ENCODE measurements at regions not wholly inside any gene's neighbourhood (a gene's known extent, or its start where the extent isn't known, plus 50 kb on each side); places are given as distances from the start of the nearest gene placed in this dataset.

GRCh38 chr20:50367739-50368375 lies 142.3 kb upstream of the PTPN1 start:
- Histone ChIP-seq H3K9me3 (ENCODE audit: insufficient read depth, low read length) (no peaks in the 10 kb centered on the region), H3K4me2 (ENCODE audit: low read length) (no peak overlapping the region), H2AFZ (ENCODE audit: low read depth, low read length) (no peak overlapping the region), H3K27me3 (ENCODE audit: low read depth, low read length) (peaks cover 62% of the 10 kb centered on the region), H3K79me2 (ENCODE audit: low read length) (no peaks in the 10 kb centered on the region), H3K36me3 (replicated peaks; ENCODE audit: low read depth, low read length) (no peaks in the 10 kb centered on the region), H3K4me1 (ENCODE audit: low read length) (peaks cover 7% of the 10 kb centered on the region; the same call in 1 of the 2 replicates), H3K27ac (ENCODE audit: low read length) (no peak overlapping the region), H3K4me3 (ENCODE audit: low read length) (no peak overlapping the region), H4K20me1 (ENCODE audit: insufficient read depth, low read length) (no peaks in the 10 kb centered on the region), H3K9ac (ENCODE audit: low read length) (no peak overlapping the region)
- TF ChIP-seq EZH2phosphoT487 (IDR thresholded peaks at IDR 0.05; ENCODE audit: low read depth), result no peak
- TF ChIP-seq CTCF (IDR thresholded peaks at IDR 0.05; ENCODE audit: low read depth, low read length), result no peak

- Histone ChIP-seq H3K27me3 (ENCODE audit: low read depth, low read length) (peaks cover 60% of the 10 kb centered on the region), H3K9me3 (ENCODE audit: insufficient read depth, low read length) (no peaks in the 10 kb centered on the region), H3K27ac (ENCODE audit: low read length) (no peak overlapping the region), H3K9ac (ENCODE audit: low read length) (no peak overlapping the region), H3K36me3 (replicated peaks; ENCODE audit: low read depth, low read length) (no peaks in the 10 kb centered on the region), H4K20me1 (ENCODE audit: insufficient read depth, low read length) (no peaks in the 10 kb centered on the region), H3K4me2 (ENCODE audit: low read length) (no peak overlapping the region), H3K4me1 (ENCODE audit: low read length) (peaks cover 7% of the 10 kb centered on the region; the same call in 1 of the 2 replicates), H3K79me2 (ENCODE audit: low read length) (no peaks in the 10 kb centered on the region), H3K4me3 (ENCODE audit: low read length) (no peak overlapping the region), H2AFZ (ENCODE audit: low read depth, low read length) (no peak overlapping the region)
- TF ChIP-seq EZH2phosphoT487 (IDR thresholded peaks at IDR 0.05; ENCODE audit: low read depth) (no peak), CTCF (IDR thresholded peaks at IDR 0.05; ENCODE audit: low read depth, low read length) (no peak)
These were observed 141.8 kb upstream of the PTPN1 start for GRCh38 chr20:50368386-50368785.

GRCh38 chr20:50368813-50369224 lies 141.4 kb upstream of the PTPN1 start:
- H3K9me3 ChIP-seq (ENCODE audit: insufficient read depth, low read length), result no peaks in the 10 kb centered on the region
- H3K79me2 ChIP-seq (ENCODE audit: low read length), result no peaks in the 10 kb centered on the region
- no peak overlapping the region for H3K4me2 ChIP-seq (ENCODE audit: low read length)
- H2AFZ ChIP-seq (ENCODE audit: low read depth, low read length), result no peak overlapping the region
- no peak overlapping the region for H3K4me3 ChIP-seq (ENCODE audit: low read length)
- H4K20me1 ChIP-seq (ENCODE audit: insufficient read depth, low read length), result no peaks in the 10 kb centered on the region
- H3K36me3 ChIP-seq (replicated peaks; ENCODE audit: low read depth, low read length), result no peaks in the 10 kb centered on the region
- H3K27ac ChIP-seq (ENCODE audit: low read length), result no peak overlapping the region
- H3K27me3 ChIP-seq (ENCODE audit: low read depth, low read length), result peaks cover 59% of the 10 kb centered on the region
- no peak overlapping the region for H3K9ac ChIP-seq (ENCODE audit: low read length)
- peaks cover 7% of the 10 kb centered on the region; the same call in 1 of the 2 replicates for H3K4me1 ChIP-seq (ENCODE audit: low read length)
- TF ChIP-seq EZH2phosphoT487 (IDR thresholded peaks at IDR 0.05; ENCODE audit: low read depth) (no peak), CTCF (IDR thresholded peaks at IDR 0.05; ENCODE audit: low read depth, low read length) (no peak)

- peaks cover 59% of the 10 kb centered on the region for H3K27me3 ChIP-seq (ENCODE audit: low read depth, low read length)
- no peak overlapping the region for H3K4me2 ChIP-seq (ENCODE audit: low read length)
- H2AFZ ChIP-seq (ENCODE audit: low read depth, low read length), result no peak overlapping the region
These were observed 140.8 kb upstream of the PTPN1 start for GRCh38 chr20:50369225-50370035.

More at GRCh38 chr20:50369225-50370035, 140.8 kb upstream of the PTPN1 start:
- H4K20me1 ChIP-seq (ENCODE audit: insufficient read depth, low read length), result no peaks in the 10 kb centered on the region
- H3K9me3 ChIP-seq (ENCODE audit: insufficient read depth, low read length), result no peaks in the 10 kb centered on the region
- H3K27ac ChIP-seq (ENCODE audit: low read length), result no peak overlapping the region
- H3K4me1 ChIP-seq (ENCODE audit: low read length), result peaks cover 7% of the 10 kb centered on the region; the same call in 1 of the 2 replicates
- no peak overlapping the region for H3K4me3 ChIP-seq (ENCODE audit: low read length)
- no peaks in the 10 kb centered on the region for H3K36me3 ChIP-seq (replicated peaks; ENCODE audit: low read depth, low read length)
- TF ChIP-seq CTCF (IDR thresholded peaks at IDR 0.05; ENCODE audit: low read depth, low read length), result no peak
- H3K79me2 ChIP-seq (ENCODE audit: low read length), result no peaks in the 10 kb centered on the region
- H3K9ac ChIP-seq (ENCODE audit: low read length), result no peak overlapping the region
